HK-2 (cell line): ENCODE measurements at regions not wholly inside any gene's neighbourhood (a gene's known extent, or its start where the extent isn't known, plus 50 kb on each side); places are given as distances from the start of the nearest gene placed in this dataset.
"Not testable (repeated sequence)": the region's sequence is repeated elsewhere in the genome, so short reads cannot be mapped to it uniquely, and the experiment has no call there.

ENCODE experiments used
- DNase-seq: peaks from one replicate; pipeline ENCODE4 v3.0.0-alpha.2; 2018; ENCODE audit not compliant: unreplicated experiment

DNA sequence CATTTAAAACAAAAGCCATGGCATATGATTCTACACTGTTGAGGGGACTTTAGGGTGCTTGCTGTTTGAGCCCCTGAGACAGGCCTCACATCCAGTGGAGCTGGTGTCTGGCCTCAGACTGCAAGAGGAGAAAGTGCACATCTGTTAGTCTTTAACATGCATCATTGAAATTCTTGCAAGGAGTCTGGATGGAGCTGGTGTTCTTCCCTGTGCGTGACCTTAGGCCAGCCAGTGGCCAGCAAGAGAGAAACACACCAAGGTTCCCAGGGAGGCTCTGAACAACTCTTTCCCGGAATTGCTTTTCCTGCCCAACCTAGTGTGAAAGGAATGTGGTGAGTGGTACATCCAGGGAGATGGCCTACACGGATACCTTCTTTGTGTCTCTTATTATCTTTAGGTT lies 282.8 kb upstream of the TNC start:
- DNase-seq, result peak; percentile 7

GRCh38 chr9:115401756-115402327 lies 283.9 kb upstream of the TNC start:
- no peak for DNase-seq

GRCh38 chr9:115403753-115404152 lies 285.8 kb upstream of the TNC start:
- no peak for DNase-seq

GRCh38 chr9:115404311-115404710 lies 286.4 kb upstream of the TNC start:
- no peak for DNase-seq

DNA sequence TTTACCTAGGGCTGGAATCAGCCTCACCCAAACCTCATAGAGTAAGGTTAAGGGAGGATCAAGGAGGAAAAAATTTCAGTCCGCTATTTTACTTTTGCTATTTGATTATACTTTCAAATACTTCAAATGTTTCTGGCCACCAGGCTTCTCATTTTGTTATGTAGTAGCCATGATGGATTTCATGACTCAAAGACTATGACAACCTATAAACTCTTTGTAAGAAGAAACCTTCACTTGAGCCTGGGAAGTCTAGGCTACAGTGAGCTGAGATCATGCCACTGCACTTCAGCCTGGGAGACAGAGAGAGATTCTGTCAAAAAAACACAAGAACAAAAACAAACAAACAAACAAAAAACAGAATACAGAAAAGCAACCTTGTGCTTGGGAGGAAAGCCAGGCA lies 293.6 kb upstream of the TNC start:
- no peak for DNase-seq

GRCh38 chr9:115411993-115412452 lies 294.1 kb upstream of the TNC start:
- no peak for DNase-seq

DNA sequence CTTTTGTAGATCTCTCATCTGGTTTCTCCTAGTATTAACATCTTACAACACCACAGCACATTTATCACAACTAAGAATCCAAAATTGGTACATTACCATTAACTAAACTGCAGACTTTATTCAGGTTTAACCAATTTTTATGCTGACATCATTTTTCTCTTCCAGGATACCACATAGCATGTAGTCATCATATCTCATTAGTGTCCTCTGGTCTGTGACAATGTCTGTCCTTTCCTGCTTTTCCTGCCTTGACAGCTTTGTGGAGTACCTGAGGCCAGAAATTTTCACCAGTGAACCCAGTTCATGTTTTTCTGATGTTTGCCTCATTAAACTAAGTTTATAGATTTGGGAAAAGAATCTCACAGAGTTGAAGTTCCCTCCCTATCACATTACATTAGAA lies 294.7 kb upstream of the TNC start:
- DNase-seq, result no peak

GRCh38 chr9:115413304-115413703 lies 295.3 kb upstream of the TNC start:
- DNase-seq, result no peak

DNA sequence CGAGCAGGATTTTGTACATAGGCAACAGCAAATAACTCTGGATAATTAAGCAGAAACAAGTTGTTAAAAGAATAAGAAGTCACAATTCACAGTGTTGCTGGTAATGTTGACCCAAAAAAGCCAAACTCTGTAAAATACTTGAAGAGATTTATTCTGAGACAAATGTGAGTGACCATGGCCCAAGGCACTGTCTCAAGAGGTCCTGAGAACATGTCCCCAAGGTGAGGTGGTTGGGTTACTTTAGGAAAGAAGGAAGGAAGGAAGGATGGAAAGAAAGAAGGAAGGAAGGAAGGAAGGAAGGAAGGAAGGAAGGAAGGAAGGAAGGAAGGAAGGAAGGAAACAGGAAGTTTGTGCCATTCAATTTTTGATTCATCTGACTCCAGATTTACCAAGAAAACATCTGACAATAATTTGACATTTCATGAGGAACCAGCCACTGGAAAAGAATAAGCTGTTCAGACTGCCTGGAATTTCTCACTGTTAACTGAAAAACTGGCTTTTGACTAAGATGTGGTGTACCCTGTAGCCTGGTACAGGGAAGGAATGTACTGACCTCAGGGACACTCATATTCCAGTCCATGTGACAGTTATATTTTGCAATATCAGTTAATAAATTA lies 295.9 kb upstream of the TNC start:
- DNase-seq, result no peak

- DNase-seq, result no peak
Observed at GRCh38 chr9:115414561-115414960, 296.6 kb upstream of the TNC start.

GRCh38 chr9:115415450-115415849 lies 297.5 kb upstream of the TNC start:
- DNase-seq, result no peak

GRCh38 chr9:115416299-115416698 lies 298.3 kb upstream of the TNC start:
- DNase-seq, result no peak

- not testable (repeated sequence) for DNase-seq
Observed at GRCh38 chr9:115418181-115418580, 300.2 kb upstream of the TNC start.

GRCh38 chr9:115422932-115423440 lies 305.0 kb upstream of the TNC start:
- no peak for DNase-seq

GRCh38 chr9:115423646-115424045 lies 305.7 kb upstream of the TNC start:
- DNase-seq, result no peak

DNA sequence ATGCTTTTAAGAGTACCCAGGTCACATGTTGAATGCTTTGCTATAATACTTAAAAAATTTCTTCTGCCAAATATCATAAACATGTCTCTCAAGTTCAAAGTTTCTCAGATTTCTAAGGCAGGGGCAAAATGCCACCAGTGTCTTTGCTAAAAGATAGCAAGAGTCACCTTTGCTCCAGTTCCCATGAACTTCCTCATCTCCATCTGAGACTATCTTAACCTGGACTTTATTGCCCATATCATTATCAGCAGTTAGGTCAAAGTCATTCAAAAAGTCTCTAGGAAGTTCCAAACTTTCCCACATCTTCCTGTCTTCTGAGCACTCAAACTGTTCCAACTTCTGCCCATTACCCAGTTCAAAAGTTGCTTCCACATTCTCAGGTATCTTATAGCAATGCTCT lies 307.6 kb upstream of the TNC start:
- no peak for DNase-seq

- no peak for DNase-seq
Observed at GRCh38 chr9:115437418-115437817, 319.5 kb upstream of the TNC start.

DNA sequence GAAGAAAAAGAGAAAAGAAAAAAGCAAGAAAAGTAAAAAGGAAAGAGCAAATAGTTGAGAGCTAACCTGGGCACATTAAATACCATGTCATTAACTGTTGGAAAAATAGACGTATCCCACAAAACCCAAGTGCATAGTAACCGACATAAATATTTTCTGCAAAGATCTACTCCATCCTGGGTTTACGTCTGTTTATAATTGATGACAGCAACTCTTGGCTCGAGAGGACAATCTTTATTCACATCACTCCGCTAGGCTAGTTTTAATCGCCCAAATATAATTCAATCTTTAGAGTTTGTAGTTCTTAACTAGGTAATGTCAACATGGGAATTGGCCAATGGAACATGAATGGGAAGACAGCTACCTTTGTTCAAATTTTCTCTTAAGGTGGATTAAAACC lies 321.7 kb upstream of the TNC start:
- no peak for DNase-seq

- no peak for DNase-seq
Observed at GRCh38 chr9:115442054-115442453, 324.1 kb upstream of the TNC start.

DNA sequence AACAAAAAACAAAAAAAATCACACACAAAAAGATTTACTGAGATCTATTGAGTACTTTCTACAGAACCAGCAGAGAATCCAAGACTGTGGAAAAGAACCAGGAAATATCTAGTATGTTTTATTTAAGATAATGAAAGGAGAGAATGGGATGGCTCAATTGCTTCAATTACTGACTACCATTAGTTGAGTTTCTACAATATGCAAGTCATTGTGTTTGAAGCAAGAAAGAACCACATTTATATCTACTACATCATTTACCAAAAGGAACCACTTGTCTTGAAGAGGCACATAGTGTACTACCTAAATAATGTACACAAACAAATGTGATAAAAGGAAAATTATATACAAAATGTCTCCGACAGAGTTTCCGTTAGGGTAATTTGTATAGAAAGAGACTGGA lies 325.9 kb upstream of the TNC start:
- no peak for DNase-seq

DNA sequence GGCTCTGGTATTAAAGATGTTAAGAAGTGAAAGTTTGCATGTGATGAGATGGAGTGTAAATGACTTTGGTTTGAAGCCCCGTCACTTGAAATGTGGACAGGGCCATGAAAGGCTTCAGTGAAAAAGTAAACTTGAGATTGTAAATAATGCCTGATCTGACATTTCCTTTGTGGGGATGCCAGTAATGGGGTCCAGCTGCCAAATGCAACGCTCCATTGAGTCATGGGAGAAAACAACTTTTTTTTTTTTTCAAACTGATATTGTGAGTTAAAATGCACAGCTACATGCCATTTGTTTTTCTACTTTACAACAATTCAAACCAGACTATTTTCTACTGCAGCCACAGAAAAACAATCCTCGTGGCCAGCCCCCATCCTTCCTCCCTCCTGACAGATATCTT lies 327.0 kb upstream of the TNC start:
- no peak for DNase-seq

DNA sequence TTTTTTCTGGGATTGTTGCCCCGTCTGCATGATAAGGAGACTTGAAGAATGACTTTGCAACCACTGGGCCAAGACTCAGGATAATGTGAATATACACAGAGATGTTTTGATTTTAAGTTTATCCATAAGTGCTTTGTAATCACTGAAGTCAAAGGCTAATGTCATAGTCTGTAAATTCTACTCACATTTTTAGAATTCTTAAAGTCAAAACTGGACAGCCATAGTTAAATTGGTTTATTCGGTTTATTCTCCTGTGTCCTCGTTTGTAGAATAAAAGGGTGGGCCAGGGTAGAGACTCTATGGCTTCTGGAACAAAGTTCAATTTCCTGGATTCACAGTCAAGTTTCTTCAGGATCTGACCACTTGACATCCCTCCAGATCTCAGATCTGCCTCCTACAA lies 327.7 kb upstream of the TNC start:
- DNase-seq, result no peak

- DNase-seq, result no peak
Observed at GRCh38 chr9:115456515-115456914, 338.6 kb upstream of the TNC start.

GRCh38 chr9:115461280-115461679 lies 343.3 kb upstream of the TNC start:
- DNase-seq, result no peak
